NCI-H2227 (cell line): ENCODE measurements at regions not wholly inside any gene's neighbourhood (a gene's known extent, or its start where the extent isn't known, plus 50 kb on each side); places are given as distances from the start of the nearest gene placed in this dataset.
"Not testable (repeated sequence)": the region's sequence is repeated elsewhere in the genome, so short reads cannot be mapped to it uniquely, and the experiment has no call there.

ENCODE experiments used
- DNase-seq: peaks from one replicate; lab custom pipeline; 2025; ENCODE audit not compliant: unreplicated experiment; lab: John Stamatoyannopoulos, UW

DNA sequence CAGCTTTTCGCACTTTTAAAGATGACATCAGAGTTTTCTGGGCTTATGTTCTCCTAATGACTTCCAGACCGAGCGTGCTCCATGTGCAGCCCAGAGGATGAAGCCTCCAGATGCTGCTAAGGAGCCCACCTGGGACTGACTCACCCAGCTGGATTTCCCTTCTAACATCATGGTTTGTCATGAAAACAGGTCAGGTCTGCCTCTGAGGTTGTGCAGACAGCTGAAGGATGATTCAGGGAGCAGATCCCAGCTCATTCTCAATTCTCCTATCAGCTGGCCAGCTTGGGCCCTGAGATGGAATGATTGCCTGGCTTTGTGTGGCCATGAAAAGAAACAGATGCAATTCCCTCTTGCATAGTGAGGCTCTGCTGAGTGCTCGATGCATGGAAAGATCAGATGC lies 123.9 kb upstream of the DUSP10 start:
- no peak for DNase-seq

DNA sequence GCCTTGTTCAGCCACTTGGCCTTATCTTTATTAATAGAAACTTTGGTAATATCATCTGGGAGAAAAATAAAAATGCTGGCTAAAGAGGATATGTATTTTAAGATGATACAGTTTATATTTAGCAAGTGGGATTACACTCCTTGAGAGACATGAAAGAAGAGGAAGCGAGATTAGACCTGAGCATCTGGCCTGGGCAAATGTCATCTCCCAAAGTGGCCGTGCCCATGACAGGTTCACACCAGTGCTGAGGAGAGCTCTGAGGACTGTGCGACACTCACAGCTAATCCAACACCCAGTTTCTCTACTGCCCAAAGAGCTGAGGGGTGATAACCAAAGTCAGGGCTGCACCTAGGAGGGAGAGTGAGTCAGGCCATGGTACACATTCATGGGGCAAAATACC lies 121.7 kb upstream of the DUSP10 start:
- no peak for DNase-seq

DNA sequence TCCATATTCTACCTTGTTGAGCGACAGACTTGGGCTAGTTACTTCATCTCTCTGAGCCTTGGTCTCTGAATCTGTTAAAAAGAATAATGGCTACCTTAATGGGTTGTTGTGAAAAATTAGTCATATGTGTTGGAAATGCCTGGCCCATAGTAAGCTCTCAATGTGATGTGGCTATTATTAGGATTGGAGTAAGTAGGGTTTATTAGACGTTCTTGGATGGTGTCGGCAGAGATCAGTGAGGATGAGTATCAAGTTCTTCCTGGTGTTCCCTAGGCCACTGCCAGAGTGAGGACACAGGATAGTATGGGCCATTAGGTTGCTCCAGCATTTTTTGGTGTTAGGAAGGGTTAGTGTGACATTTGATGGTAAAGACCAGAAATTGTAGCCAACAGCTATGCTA lies 121.1 kb upstream of the DUSP10 start:
- DNase-seq, result no peak

DNA sequence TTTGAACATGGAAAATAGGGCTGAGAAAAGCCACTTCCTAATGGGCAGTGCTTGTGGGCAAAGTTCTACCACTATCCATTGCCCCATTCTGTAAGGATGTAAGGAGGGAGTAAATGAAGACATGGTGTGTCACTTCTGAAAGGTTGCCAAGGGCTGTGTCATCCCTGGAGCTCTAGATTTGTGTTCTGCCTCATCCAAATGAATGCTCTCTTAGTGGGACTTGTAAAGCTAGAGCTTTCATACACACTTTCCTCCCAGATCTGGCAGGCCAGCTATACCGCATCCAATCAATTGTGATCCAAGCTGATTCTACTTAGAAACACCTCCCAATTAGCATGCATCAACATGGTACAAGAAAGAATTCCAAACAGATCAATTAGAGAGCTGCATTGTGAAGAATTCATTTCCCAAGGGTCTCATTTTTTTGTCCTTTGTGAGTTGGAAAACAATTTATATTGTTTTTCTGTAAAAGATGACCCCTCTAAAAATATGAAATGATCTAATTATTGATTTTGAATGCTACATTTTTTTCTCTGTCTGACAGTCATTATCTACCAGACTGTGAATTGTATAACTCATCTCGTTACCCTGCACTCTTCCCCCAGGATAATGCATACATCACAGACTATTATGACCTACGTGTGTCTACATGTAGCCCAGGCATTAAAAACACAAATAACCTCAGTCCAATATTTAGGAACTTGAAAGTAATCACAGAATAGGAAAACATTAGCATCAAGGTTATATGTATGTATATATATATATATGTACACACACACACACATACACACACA lies 117.1 kb upstream of the DUSP10 start:
- DNase-seq, result no peak

DNA sequence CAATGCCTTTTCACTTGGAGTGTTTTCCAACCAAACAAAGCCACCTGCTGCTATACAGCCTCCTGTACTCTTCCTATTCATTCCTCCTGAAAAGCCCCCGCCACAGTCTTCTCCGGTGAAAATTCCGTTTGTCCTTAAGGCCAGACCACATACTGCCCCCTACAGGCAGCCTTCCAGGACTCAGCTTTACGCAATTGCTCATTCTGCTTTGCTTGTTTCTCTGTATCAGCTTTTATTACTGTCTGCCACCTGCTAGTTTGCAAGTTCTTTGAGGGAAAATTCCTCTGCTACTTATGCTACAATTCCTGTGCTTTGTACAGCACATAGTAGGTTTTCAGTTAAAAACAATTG lies 115.2 kb upstream of the DUSP10 start:
- DNase-seq, result not testable (repeated sequence)

DNA sequence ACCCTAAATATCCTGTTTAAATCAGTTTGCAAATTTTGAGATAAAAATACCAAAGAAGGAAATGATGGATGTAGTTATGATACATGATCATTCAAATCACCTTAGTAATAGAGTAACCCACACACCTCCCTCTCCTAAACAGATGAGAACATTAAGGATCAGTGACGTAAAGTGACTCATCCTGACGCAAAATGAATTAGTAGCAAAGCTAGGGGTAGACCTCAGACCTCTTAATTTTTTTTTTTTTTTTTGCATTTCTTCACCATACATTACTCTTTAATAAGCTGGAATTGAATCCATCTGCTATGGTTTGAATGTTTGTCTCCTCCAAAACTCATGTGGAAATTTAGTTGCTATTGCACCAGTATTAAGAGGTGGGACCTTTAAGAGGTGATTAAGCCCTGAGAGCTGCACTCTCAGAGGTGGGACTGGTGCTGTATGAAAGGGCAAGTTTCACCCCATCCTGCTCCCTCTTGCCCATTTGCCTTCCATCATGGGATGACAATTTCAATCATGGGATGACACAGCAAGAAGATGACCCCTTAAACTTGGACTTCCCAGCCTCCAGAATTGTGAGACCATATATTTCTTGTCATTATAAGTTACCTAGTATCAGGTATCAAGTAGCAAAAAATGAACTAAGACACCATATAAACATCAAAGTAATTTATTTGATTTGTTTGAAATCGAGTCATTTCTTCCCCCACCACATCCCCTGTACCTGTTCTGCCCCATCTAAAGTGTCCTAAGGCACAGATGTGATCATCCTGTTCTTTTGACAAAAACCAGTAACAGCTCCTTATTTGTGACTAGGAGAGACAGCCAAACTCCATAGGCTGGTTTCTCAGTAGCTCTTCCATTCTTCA lies 114.6 kb upstream of the DUSP10 start:
- no peak for DNase-seq

DNA sequence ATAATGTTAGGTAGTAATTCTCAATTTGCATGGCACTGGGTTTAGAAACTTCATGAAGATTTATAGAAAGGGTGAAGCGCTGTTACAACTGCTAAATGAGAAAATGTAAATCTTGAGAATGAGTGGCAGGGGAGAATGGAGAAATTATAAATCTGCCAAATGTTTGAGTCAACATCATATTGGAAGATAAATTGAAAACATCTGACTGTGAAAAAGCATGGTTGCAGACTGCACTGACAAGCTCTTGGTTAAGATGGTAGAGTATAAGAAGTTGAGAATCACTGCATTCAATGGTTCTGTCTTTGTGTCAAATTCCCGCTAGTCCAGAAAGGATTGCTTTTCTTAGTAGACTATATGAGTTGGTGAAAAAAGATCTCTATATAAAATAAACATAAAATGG lies 113.3 kb upstream of the DUSP10 start:
- no peak for DNase-seq

DNA sequence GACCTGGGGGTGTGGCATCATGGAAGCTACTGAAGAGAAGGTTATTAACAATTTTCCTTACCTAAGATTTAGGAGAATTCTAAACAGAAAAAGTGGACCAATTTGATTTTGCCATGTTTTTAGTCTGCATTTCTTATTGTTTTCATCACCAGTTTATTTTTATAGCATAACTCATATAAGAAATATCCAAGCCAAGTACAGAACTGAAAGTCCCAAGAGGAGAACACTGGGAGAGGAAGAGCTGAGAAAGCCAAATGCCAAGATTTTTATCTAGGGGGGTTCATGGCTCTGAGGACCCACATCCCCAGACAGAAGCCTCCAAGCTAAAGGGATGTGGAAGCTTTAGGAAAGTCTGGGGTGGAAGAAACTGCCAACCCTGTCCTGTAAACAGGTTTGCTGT lies 109.4 kb upstream of the DUSP10 start:
- DNase-seq, result no peak

DNA sequence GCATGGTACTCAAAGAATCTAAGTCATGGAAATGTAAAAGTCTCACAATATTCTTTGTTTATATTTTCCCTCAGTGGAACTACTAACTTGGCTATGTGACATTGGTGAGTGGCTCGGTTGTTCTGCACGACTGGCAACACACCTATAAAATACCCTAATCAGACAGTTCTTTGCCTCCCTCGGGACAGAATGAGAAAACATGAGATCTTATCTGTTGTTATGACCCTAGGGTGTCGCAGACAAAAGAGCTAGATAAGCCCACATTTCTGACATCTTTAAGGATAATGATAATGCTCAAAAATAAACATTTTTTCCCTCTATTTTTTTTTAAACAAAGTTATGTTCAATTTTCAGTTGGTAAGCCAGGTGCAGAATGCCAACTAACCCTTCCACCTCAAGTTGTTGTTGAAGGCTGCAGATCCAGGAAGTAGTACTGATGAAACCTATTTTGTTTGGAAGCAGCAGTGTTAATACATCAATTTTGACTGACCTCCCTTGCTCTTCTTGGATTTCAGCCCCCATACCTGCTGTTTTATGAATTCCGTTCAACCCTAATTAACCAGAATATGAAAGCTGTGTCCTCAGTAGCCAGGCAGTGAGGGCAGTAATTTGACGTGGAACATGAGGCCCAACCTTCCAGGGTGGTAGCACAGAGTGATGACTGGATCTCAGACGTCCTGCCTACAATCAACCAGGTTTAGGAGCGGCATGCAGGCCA lies 108.7 kb upstream of the DUSP10 start:
- no peak for DNase-seq

DNA sequence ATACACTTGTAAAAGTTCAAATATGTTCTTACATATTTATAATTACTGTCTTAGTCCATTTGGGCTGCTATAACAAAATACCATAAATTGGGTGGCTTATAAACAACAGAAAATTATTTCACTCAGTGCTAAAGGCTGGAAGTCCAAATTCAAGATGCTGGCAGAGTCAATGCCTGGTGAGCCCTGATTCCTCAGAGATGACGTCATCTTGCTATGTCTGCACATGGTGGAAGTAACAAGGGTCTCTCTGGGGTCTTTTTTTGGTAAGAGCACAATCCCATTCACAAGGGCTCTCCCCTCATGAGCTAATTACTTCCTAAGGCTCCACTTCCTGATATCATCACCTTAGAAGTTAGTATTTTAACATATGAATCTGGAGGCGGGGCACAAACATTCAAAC lies 108.0 kb upstream of the DUSP10 start:
- DNase-seq, result no peak

DNA sequence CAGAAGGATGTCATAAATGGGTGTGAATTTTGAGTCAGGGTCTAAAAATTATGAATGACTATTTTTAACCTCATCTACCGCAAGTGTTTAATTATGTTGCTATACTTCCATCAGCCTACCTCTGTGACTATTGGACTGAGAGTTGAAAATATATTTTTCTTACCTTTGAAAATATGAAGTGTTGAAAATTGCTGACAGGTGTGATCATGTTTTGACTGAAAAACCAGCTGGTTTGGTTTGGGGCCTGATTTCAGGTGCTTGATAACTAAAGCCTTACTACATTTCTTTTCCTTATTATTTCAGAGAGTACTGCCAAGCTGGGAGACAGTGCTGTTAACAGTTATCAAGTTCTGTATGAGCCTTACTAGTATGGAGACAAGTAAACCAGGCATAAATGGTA lies 107.2 kb upstream of the DUSP10 start:
- DNase-seq, result no peak

DNA sequence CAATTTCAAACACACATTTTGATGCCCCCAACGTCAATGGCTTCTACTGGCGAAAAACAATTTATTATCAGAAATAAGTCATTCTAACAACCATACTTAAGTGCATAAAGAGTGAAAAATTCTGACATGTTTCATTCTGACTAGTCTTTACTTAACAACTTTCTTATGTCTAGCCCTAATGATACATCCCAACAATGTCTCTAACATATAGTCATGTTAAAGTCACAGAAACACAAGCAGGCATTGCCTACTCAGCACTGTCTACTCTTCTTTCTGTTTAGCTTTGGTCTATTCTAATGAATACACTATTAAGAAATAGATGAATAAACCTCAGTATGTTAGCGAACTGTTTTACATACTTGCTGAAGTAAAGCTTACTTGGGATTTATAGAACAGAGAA lies 105.8 kb upstream of the DUSP10 start:
- DNase-seq, result no peak

DNA sequence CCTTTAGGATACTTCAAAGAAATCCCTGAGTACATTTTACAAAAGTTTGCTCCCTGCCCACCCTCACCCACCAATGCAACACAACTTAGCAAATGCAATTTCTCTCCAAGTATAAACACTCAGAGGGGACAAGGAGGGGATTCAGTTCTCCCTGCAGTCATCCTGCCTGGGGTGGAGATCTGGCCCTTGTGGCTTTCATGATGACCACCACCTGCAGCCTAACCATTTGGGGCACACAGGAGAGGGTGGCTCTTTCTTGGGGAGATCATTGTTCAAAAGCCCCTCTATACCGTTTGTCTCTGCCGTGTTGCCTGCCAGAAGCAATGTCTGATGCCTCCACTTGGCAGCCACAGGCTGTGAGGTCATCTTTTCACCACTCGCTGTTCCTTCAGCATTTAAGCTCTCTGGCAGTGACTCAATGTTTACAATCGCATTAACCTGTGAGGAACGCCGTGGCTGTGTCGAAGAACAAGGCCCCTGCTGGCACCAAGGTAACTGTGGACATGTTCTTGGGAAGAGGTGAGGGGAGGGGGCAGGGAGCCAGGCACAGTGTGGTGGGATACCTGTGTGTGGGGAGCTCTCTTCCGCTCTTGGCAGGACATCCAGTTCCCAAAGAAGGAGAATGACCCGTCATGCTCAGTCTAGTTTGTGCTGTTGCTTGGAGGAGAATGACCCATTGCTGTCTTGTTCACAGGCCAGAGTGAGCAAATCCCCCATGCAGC lies 103.9 kb upstream of the DUSP10 start:
- no peak for DNase-seq

DNA sequence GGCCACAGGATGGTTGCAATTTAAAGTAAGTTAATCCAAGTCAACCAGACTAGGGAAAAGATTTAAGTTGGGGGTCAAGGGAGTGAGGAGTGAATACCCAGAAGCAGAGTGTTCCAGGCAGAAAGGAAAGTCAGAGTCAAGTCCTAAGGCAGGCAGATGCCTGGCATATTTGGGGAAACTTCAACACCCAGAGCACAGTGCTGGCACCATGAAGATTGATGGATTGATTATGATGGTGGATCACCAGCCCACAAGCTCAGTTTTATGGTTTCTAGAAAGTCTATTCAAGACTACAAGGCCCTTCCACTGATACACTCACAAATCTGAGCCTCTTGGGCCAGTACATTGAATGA lies 100.1 kb upstream of the DUSP10 start:
- DNase-seq, result no peak

DNA sequence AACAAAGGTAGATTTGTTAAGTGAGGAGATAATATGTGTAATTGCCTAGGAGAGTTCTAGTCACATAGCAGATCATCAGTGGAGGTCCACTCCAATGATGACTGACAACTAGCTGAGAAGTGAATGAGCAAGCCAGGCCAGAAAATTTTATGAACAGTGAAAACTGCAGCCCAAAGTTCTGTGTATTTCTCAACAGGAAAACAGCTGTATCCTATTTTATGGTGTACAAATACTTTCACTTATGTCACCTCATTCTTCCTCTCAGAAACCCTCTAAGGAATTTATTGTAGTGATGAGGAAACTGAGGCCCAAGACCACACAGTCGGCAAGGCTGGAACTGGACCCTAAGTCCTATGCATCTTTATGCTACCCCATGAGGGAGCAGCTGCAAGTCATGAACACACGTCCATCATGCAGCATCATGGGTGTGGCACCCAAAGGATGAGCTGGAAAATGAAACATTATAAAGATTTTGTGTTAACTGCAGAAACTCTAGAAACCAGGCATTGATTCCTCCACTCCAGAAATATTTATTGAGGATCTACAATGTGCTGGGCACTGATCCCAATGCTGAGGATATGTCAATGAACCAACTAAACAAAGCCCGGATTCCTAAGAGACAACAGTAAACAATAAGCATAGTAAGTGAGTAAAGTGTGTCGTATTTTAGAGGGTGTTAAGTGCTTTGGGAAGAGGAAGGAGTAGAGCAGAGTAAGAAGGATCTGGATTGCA lies 99.5 kb upstream of the DUSP10 start:
- DNase-seq, result no peak

DNA sequence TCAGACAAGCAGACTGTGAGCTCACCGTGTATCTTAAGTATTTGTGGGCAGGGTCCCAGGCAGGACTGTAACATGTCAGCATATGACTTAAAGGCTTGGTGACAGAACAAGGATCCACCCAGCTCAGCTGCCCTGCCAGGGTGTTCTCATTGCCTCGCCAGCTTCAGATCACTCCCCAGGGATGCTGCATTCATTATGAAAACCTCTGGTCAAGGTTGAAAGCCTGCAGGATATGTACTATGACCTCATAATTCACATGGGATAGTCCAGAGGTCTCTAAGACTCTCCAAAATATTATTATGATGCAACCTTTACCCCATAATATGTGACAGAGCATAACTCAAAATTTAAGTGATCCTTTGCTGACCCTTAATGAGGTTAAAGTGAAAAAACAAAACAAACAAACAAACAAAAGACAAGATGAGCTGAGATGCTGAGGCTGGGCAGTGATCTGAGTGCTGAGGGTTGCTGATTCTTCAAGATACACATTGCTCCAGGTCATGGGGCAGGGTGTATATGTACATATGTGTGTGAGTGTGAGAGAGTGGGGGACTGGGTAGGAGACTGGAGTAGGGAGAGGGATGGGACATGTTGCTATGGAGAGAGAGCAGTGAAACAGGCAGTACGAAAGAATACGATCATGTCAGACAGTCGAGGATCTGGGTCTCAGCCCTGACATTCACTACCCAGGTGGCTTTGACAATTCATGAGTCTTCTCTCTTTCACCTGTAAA lies 98.8 kb upstream of the DUSP10 start:
- no peak for DNase-seq

DNA sequence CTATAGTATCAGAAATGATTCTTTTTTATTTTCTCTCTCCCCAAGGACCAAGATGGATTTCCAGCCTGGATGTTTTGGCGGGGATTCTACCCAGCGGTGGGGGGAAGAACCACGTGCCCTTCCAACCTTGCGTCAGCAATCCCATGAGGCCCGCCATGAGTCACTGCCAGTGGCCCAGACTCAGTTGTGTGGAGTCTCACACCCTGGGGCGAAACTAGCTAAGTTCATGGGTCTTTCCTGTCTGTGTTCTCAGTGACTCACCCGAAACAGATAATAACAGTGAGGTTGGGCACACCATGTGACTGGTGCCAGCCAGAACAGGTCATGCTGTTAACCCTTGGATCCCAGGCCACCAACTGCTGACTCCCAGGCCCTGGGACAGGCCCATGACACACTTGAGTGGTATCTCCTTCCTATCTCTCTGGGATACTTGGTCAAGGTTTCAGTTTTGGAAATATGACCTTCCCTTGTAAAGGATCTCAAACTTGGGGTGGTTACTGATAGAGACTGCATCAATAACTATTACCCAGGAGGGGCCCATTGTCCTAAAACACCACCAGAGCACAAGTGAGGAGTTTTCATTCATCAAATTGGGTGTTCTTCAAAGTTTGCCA lies 98.0 kb upstream of the DUSP10 start:
- no peak for DNase-seq

DNA sequence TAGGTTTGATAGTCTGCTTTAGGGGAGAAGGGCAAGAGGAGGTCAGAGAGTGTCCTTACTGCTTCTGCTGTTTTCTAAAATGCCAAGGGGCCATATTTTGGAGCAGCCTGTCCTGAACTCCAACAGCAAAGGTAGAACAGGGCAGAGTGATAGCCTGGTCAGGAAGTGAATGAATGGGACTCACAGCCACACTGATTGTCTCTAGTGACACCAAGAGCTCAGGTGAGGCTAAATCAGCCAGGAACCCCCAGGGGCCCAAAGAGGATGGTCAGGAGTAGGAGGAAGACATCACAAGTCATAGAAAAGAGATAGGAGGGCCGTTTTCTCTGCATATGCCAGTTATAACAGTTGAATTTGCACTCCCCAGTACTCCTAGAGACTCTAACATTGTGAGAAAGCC lies 97.4 kb upstream of the DUSP10 start:
- DNase-seq, result no peak

DNA sequence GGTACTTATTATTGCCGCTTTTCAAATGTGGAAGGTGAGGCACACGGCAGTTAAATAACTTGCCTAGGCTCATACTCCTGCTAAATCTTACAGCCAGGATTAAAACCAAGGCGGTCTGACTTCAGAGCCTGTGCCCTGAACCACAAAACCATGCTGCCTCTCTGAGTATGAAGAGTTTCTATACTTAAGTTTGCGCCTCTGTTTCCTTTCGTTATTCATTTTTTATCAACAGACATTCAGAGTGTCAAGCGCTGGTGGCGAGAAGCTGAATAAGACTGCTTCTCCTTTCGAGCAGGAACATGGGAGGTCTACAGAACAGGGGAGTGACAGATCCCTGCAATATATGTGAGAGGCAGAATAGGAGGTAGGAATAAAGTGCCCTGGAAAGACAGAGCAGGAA lies 96.0 kb upstream of the DUSP10 start:
- DNase-seq, result no peak
